PC-3 (cell line): ENCODE measurements at regions not wholly inside any gene's neighbourhood (a gene's known extent, or its start where the extent isn't known, plus 50 kb on each side); places are given as distances from the start of the nearest gene placed in this dataset.

Experiments
- ATAC-seq: fragments of 200-7000 bp; cut with Tn5 transposase; 2 replicates; pipeline ENCODE4 v1.9.1; 2020; ENCODE audit warnings: mild to moderate bottlenecking, moderate library complexity
- BruUV-seq: library from RNA; stranded (reverse); fragments of 400-500 nt; replicated peaks from 2 replicates; lab custom pipeline; 2021; lab: Mats Ljungman, UMichigan
- CTCF ChIA-PET: fragments of 300-600 bp; sonication (Branson Sonifier 250); formaldehyde crosslinking; loops from one replicate; lab custom pipeline; 2022; ENCODE audit warnings: antibody characterized with exemption; lab: Charles Lee
- POLR2A ChIA-PET: fragments of 300-600 bp; sonication (Branson Sonifier 250); formaldehyde crosslinking; loops from one replicate; lab custom pipeline; 2022; ENCODE audit warnings: antibody characterized with exemption; ENCODE audit not compliant: unreplicated experiment; lab: Charles Lee
- DNase-seq: peaks from one replicate; pipeline ENCODE4 v3.0.0-alpha.2; 2015
- H2AFZ ChIP-seq: fragments of 300-600 bp; sonication (generic); 2 replicates; pipeline ENCODE4 v1.6.0; 2016; ENCODE audit warnings: antibody characterized with exemption, low read length
- H3F3A ChIP-seq: fragments of 300-600 bp; sonication (generic); one replicate; pipeline ENCODE4 v1.6.0; 2017; ENCODE audit warnings: antibody characterized with exemption, low read length, control low read depth, mild to moderate bottlenecking; ENCODE audit not compliant: unreplicated experiment
- H3K27ac ChIP-seq: fragments of 300-600 bp; sonication (generic); 2 replicates; pipeline ENCODE4 v1.5.1; 2016; ENCODE audit warnings: mild to moderate bottlenecking, low read length
- H3K27me3 ChIP-seq: fragments of 300-600 bp; sonication (generic); 2 replicates; pipeline ENCODE4 v1.6.1; 2016; ENCODE audit warnings: low read length, mixed read lengths
- H3K36me3 ChIP-seq: fragments of 300-600 bp; sonication (generic); 2 replicates; pipeline ENCODE4 v1.6.1; 2016; ENCODE audit warnings: low read depth, mixed run types, low read length, mixed read lengths
- H3K4me1 ChIP-seq: fragments of 300-600 bp; sonication (generic); 2 replicates; pipeline ENCODE4 v1.5.1; 2016; ENCODE audit warnings: low read length; ENCODE audit not compliant: insufficient read depth
- H3K4me2 ChIP-seq: fragments of 300-600 bp; sonication (generic); 2 replicates; pipeline ENCODE4 v1.6.0; 2016; ENCODE audit warnings: low read length
- H3K4me3 ChIP-seq: fragments of 300-600 bp; sonication (generic); 2 replicates; pipeline ENCODE4 v1.5.1; 2016; ENCODE audit warnings: mild to moderate bottlenecking, low read length, mixed read lengths
- H3K79me2 ChIP-seq: fragments of 300-600 bp; sonication (generic); 2 replicates; pipeline ENCODE4 v1.6.1; 2017; ENCODE audit warnings: low read length, mixed read lengths
- H3K9ac ChIP-seq: fragments of 300-600 bp; sonication (generic); 2 replicates; pipeline ENCODE4 v1.6.0; 2016; ENCODE audit warnings: mild to moderate bottlenecking, low read length
- H3K9me2 ChIP-seq: fragments of 300-600 bp; sonication (generic); replicated peaks from 2 replicates; pipeline ENCODE4 v1.6.1; 2016; ENCODE audit warnings: mixed run types, low read length, mixed read lengths
- H3K9me3 ChIP-seq: fragments of 300-600 bp; sonication (generic); 2 replicates; pipeline ENCODE4 v1.6.1; 2016; ENCODE audit warnings: low read length, mixed read lengths
- H4K20me1 ChIP-seq: fragments of 300-600 bp; sonication (generic); 2 replicates; pipeline ENCODE4 v1.6.1; 2016; ENCODE audit warnings: low read length, mixed read lengths
- EZH2 ChIP-seq: fragments of 300-600 bp; sonication (generic); IDR thresholded peaks from one replicate; pipeline ENCODE4 v1.6.1; 2017; ENCODE audit warnings: antibody characterized with exemption, mild to moderate bottlenecking, low read length; ENCODE audit not compliant: unreplicated experiment
- EZH2phosphoT487 ChIP-seq: fragments of 300-600 bp; sonication (generic); IDR thresholded peaks from 2 replicates; pipeline ENCODE4 v1.6.1; 2018; ENCODE audit warnings: mild to moderate bottlenecking, antibody characterized with exemption, low read length, borderline replicate concordance
- intact Hi-C: fragments of 100-400 bp; cut with micrococcal nuclease; formaldehyde crosslinking; loops from 2 replicates; pipeline ENCODE4 v1.9.0; 2023
- TF ChIP-seq, protein P1 (sequence below): fragments of 300-600 bp; sonication (generic); conservative IDR thresholded peaks from 2 replicates; pipeline ENCODE4 v1.5.1; 2017; ENCODE audit warnings: antibody characterized with exemption, low read depth, mild to moderate bottlenecking, low read length

DNA sequence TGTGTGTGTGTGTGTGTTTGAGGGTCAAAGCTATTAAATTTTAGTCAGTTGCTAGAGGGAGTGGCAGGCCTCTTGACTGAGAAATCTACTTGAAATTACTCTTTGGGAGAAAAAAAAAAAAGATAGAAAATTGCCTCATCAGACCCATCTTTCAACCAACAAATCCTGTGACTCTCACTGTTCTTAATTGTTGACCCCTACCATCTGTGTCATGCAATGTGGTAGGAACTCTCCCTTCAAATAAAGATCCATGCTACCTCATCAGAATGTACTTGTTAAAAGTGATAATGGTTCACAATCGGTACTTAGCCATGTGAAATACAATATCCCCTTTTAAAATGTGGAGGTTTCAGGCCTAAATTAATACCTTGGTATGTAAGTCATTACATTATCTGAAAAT, 670.8 kb upstream of the FANCL start:
- Histone ChIP-seq H4K20me1 (no peaks in the 10 kb centered on the region), H3K4me3 (no peak overlapping the region), H2AFZ (no peak overlapping the region), H3K9me2 (no peaks in the 10 kb centered on the region), H3K27ac (no peak overlapping the region), H3K9me3 (no peaks in the 10 kb centered on the region), H3K36me3 (no peaks in the 10 kb centered on the region), H3K4me2 (no peak overlapping the region), H3F3A (no peaks in the 10 kb centered on the region), H3K9ac (no peak overlapping the region), H3K27me3 (peaks cover 71% of the 10 kb centered on the region), H3K79me2 (no peaks in the 10 kb centered on the region), H3K4me1 (no peaks in the 10 kb centered on the region)
- TF ChIP-seq EZH2phosphoT487 (no peak), EZH2 (no peak)
- ChIA-PET CTCF (no interaction called here), POLR2A (no interaction called here)
- BruUV-seq: no TSS peak
- intact Hi-C loops: no loop called here
- DNase-seq: no peak
- ATAC-seq: no peak

DNA sequence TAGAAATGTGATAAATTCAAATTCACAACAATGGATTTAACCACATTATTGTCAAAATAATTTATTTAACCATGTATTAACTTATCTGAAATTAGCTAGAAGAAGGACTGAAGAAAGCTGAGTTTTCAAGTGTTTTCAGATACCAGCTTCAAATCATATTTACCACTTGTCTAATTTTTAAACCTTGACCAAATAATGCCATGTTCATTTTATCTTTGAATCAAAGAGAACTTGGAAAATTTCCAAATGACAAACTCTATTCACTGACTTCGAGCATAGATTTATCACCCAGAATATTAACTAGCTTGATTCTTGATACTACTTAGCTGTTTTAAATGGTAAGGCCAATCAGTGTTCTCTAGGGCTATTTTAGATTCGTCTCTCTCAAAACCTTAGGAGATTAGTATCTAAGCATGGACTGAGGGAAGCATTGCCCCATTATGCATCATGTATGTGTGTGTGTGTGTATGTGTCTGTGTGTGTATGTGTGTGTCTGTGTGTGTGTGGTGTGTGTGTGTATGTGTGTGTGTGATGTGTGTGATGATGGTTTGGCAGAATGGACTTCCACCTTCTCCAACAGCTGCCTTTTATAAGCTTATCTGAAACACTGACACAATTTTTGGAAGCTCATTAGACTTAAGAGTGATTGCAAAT, 667.5 kb upstream of the FANCL start:
- POLR2A ChIA-PET: no interaction called here
- Histone ChIP-seq H3K36me3 (no peaks in the 10 kb centered on the region), H3K27ac (no peak overlapping the region), H3K9me3 (no peaks in the 10 kb centered on the region), H3K4me1 (no peaks in the 10 kb centered on the region), H3K9me2 (no peaks in the 10 kb centered on the region), H3K4me3 (no peak overlapping the region), H4K20me1 (no peaks in the 10 kb centered on the region), H3K4me2 (no peak overlapping the region), H3K79me2 (no peaks in the 10 kb centered on the region), H3K27me3 (peaks cover 58% of the 10 kb centered on the region), H3K9ac (no peak overlapping the region), H2AFZ (no peak overlapping the region), H3F3A (no peaks in the 10 kb centered on the region)
- CTCF ChIA-PET: no interaction called here
- TF ChIP-seq EZH2phosphoT487: no peak
- TF ChIP-seq, protein P1, sequence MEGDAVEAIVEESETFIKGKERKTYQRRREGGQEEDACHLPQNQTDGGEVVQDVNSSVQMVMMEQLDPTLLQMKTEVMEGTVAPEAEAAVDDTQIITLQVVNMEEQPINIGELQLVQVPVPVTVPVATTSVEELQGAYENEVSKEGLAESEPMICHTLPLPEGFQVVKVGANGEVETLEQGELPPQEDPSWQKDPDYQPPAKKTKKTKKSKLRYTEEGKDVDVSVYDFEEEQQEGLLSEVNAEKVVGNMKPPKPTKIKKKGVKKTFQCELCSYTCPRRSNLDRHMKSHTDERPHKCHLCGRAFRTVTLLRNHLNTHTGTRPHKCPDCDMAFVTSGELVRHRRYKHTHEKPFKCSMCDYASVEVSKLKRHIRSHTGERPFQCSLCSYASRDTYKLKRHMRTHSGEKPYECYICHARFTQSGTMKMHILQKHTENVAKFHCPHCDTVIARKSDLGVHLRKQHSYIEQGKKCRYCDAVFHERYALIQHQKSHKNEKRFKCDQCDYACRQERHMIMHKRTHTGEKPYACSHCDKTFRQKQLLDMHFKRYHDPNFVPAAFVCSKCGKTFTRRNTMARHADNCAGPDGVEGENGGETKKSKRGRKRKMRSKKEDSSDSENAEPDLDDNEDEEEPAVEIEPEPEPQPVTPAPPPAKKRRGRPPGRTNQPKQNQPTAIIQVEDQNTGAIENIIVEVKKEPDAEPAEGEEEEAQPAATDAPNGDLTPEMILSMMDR: no peak
- TF ChIP-seq EZH2: no peak
- ATAC-seq (no peak), DNase-seq (no peak)
- BruUV-seq: no TSS peak
- intact Hi-C loops: no loop called here

DNA sequence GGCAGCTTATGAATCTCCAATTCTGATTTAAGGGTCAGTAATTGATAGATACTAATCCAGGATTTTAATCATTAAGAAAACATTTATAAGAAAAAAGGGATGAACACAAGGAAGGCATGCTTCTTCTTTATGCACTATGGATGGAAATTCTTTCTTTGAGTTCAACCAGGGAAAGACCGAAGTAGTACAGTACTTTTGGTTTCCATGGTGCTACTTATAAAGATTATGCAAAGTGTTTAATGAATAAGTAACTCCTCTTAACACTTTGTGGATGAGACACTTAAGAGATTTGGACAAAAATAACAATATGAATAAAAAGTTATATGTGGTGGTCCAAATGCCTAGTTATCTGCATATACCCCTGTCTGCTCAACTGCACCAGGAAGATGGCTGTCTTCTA, 666.5 kb upstream of the FANCL start:
- ChIA-PET POLR2A (no interaction called here), CTCF (no interaction called here)
- no peaks in the 10 kb centered on the region for H3K9me2 ChIP-seq
- H4K20me1 ChIP-seq: no peaks in the 10 kb centered on the region
- DNase-seq (no peak), ATAC-seq (no peak)
- no peaks in the 10 kb centered on the region for H3K4me1 ChIP-seq
- H3K9ac ChIP-seq: no peak overlapping the region
- H3K79me2 ChIP-seq: no peaks in the 10 kb centered on the region
- BruUV-seq: no TSS peak
- H3K4me2 ChIP-seq: no peak overlapping the region
- peaks cover 48% of the 10 kb centered on the region for H3K27me3 ChIP-seq
- TF ChIP-seq EZH2phosphoT487: no peak
- TF ChIP-seq, protein P1: no peak
- TF ChIP-seq EZH2: no peak
- no peak overlapping the region for H3K27ac ChIP-seq
- H3K4me3 ChIP-seq: no peak overlapping the region
- H3F3A ChIP-seq: no peaks in the 10 kb centered on the region
- no peaks in the 10 kb centered on the region for H3K36me3 ChIP-seq
- no peaks in the 10 kb centered on the region for H3K9me3 ChIP-seq
- intact Hi-C loops: no loop called here
- H2AFZ ChIP-seq: no peak overlapping the region
